H1 (cell line): ENCODE measurements at regions not wholly inside any gene's neighbourhood (a gene's known extent, or its start where the extent isn't known, plus 50 kb on each side); places are given as distances from the start of the nearest gene placed in this dataset.

ENCODE experiments used
- HDAC6 ChIP-seq: IDR thresholded peaks from one replicate; pipeline ENCODE4 v1.7.1; 2012; ENCODE audit warnings: low read depth, mild to moderate bottlenecking, inconsistent platforms, low read length, moderate library complexity
- JUN ChIP-seq: IDR thresholded peaks from 2 replicates; pipeline ENCODE4 v1.6.1; 2011; ENCODE audit warnings: low read depth, mild to moderate bottlenecking, improper control_type of control experiment, low read length

- TF ChIP-seq JUN (no peak), HDAC6 (no peak)
Measured at GRCh38 chr6:44554194-44554593, 166.7 kb downstream of the CDC5L start (continued).
